WTC11 (cell line): ENCODE measurements at regions not wholly inside any gene's neighbourhood (a gene's known extent, or its start where the extent isn't known, plus 50 kb on each side); places are given as distances from the start of the nearest gene placed in this dataset.

Experiments used
- ATAC-seq: fragments of 200-7000 bp; cut with Tn5 transposase; 2 replicates; pipeline ENCODE4 v1.10.0; 2021; ENCODE audit warnings: mild to moderate bottlenecking, moderate library complexity
- CTCF ChIA-PET: fragments of 300-600 bp; sonication (Branson Sonifier 250); formaldehyde crosslinking; loops from one replicate; lab custom pipeline; 2021; ENCODE audit warnings: antibody characterized with exemption; lab: Charles Lee
- POLR2A ChIA-PET: fragments of 350-600 bp; sonication (Branson Sonifier 250); formaldehyde crosslinking; loops from one replicate; lab custom pipeline; 2021; ENCODE audit warnings: antibody characterized with exemption; lab: Charles Lee
- DNase-seq: peaks from one replicate; pipeline ENCODE4 v3.0.0; 2021; ENCODE audit warnings: low spot score
- H3K27ac Mint-ChIP-seq: 2 replicates; pipeline ENCODE4 v1.8.0; 2021; ENCODE audit warnings: mixed read lengths
- H3K27me3 Mint-ChIP-seq: 2 replicates; pipeline ENCODE4 v1.8.0; 2021; ENCODE audit warnings: low read depth, mild to moderate bottlenecking, moderate library complexity, mixed read lengths
- H3K36me3 Mint-ChIP-seq: 2 replicates; pipeline ENCODE4 v1.8.0; 2021; ENCODE audit warnings: mixed read lengths
- H3K4me1 Mint-ChIP-seq: 2 replicates; pipeline ENCODE4 v1.8.0; 2022; ENCODE audit warnings: mixed read lengths
- H3K4me3 Mint-ChIP-seq: 2 replicates; pipeline ENCODE4 v1.8.0; 2021; ENCODE audit warnings: mild to moderate bottlenecking, moderate library complexity, mixed read lengths
- H3K9me3 Mint-ChIP-seq: 2 replicates; pipeline ENCODE4 v1.8.0; 2021; ENCODE audit warnings: mixed read lengths
- ATF1 ChIP-seq: sonication (generic); formaldehyde crosslinking; IDR thresholded peaks from 2 replicates; pipeline ENCODE4 v1.8.1; 2023; ENCODE audit warnings: mild to moderate bottlenecking, moderate library complexity, missing genetic modification reagents
- ATF6 ChIP-seq: sonication (generic); formaldehyde crosslinking; IDR thresholded peaks from 2 replicates; pipeline ENCODE4 v1.8.1; 2023; ENCODE audit warnings: mild to moderate bottlenecking, missing genetic modification reagents
- CBFB ChIP-seq: sonication (generic); formaldehyde crosslinking; IDR thresholded peaks from 2 replicates; pipeline ENCODE4 v1.8.1; 2022; ENCODE audit warnings: mild to moderate bottlenecking, low read depth, missing genetic modification reagents
- GABPB1 ChIP-seq: sonication (generic); formaldehyde crosslinking; IDR thresholded peaks from 2 replicates; pipeline ENCODE4 v1.8.1; 2023; ENCODE audit warnings: mild to moderate bottlenecking, missing genetic modification reagents
- GTF2I ChIP-seq: fragments of 250-450 bp; sonication (Bioruptor Pico); conservative IDR thresholded peaks from 2 replicates; pipeline ENCODE4 v1.4.0; 2021; ENCODE audit warnings: mild to moderate bottlenecking
- HMGA2 ChIP-seq: fragments of 250-450 bp; sonication (Bioruptor Pico); IDR thresholded peaks from 2 replicates; pipeline ENCODE4 v1.4.0; 2021; ENCODE audit warnings: mild to moderate bottlenecking, moderate library complexity
- MYBL2 ChIP-seq: sonication (generic); formaldehyde crosslinking; IDR thresholded peaks from 2 replicates; pipeline ENCODE4 v1.8.1; 2023; ENCODE audit warnings: mild to moderate bottlenecking, moderate library complexity, missing genetic modification reagents
- OVOL2 ChIP-seq: fragments of 250-450 bp; sonication (Bioruptor Pico); IDR thresholded peaks from 2 replicates; pipeline ENCODE4 v1.9.0; 2021; ENCODE audit warnings: mild to moderate bottlenecking, borderline replicate concordance
- RELA ChIP-seq: sonication (generic); formaldehyde crosslinking; IDR thresholded peaks from 2 replicates; pipeline ENCODE4 v1.8.1; 2022; ENCODE audit warnings: missing genetic modification reagents, mild to moderate bottlenecking, borderline replicate concordance
- RORB ChIP-seq: fragments of 250-450 bp; sonication (Bioruptor Pico); IDR thresholded peaks from 2 replicates; pipeline ENCODE4 v1.9.0; 2021; ENCODE audit warnings: mild to moderate bottlenecking
- SOX15 ChIP-seq: fragments of 250-450 bp; sonication (Bioruptor Pico); IDR thresholded peaks from 2 replicates; pipeline ENCODE4 v1.9.0; 2021; ENCODE audit warnings: mild to moderate bottlenecking
- TEAD4 ChIP-seq: sonication (generic); formaldehyde crosslinking; IDR thresholded peaks from 2 replicates; pipeline ENCODE4 v1.8.0; 2022; ENCODE audit warnings: mild to moderate bottlenecking, missing genetic modification reagents
- TP53 ChIP-seq: sonication (generic); formaldehyde crosslinking; IDR thresholded peaks from 2 replicates; pipeline ENCODE4 v1.8.1; 2023; ENCODE audit warnings: mild to moderate bottlenecking, missing genetic modification reagents
- ZBTB21 ChIP-seq: sonication (generic); formaldehyde crosslinking; IDR thresholded peaks from 2 replicates; pipeline ENCODE4 v1.8.1; 2023; ENCODE audit warnings: mild to moderate bottlenecking, missing genetic modification reagents, borderline replicate concordance
- ZNF425 ChIP-seq: fragments of 250-450 bp; sonication (Bioruptor Pico); conservative IDR thresholded peaks from 2 replicates; pipeline ENCODE4 v1.9.0; 2021; ENCODE audit warnings: mild to moderate bottlenecking
- TF ChIP-seq, protein P1 (sequence below): fragments of 250-450 bp; sonication (Bioruptor Pico); IDR thresholded peaks from 2 replicates; pipeline ENCODE4 v1.9.0; 2021; ENCODE audit warnings: mild to moderate bottlenecking
- TF ChIP-seq, protein P2 (sequence below): sonication (generic); formaldehyde crosslinking; IDR thresholded peaks from 2 replicates; pipeline ENCODE4 v1.8.1; 2022; ENCODE audit warnings: missing genetic modification reagents, borderline replicate concordance
- TF ChIP-seq, protein P3 (sequence below): sonication (generic); formaldehyde crosslinking; IDR thresholded peaks from 2 replicates; pipeline ENCODE4 v1.8.1; 2023; ENCODE audit warnings: mild to moderate bottlenecking, missing genetic modification reagents

GRCh38 chr3:43902415-43902814, 211.7 kb downstream of the ABHD5 start (continued):
- TF ChIP-seq ZNF425 (CRISPR knock-in tag) (no peak), RELA (CRISPR knock-in tag) (no peak), OVOL2 (CRISPR knock-in tag) (no peak)

GRCh38 chr3:43905157-43905556, 214.4 kb downstream of the ABHD5 start:
- H3K4me3 Mint-ChIP-seq, result no peak overlapping the region
- ATAC-seq (no peak), DNase-seq (no peak)
- H3K9me3 Mint-ChIP-seq, result peaks cover 3% of the 10 kb centered on the region
- H3K27ac Mint-ChIP-seq, result no peak overlapping the region
- TF ChIP-seq CBFB (CRISPR knock-in tag) (no peak), HMGA2 (CRISPR knock-in tag) (no peak), RORB (CRISPR knock-in tag) (no peak), TEAD4 (CRISPR knock-in tag) (no peak), ATF1 (no peak), GABPB1 (CRISPR knock-in tag) (no peak), SOX15 (CRISPR knock-in tag) (no peak), GTF2I (CRISPR knock-in tag) (no peak), MYBL2 (CRISPR knock-in tag) (no peak), ATF6 (no peak), ZBTB21 (no peak), TP53 (no peak)
- TF ChIP-seq, protein P1, sequence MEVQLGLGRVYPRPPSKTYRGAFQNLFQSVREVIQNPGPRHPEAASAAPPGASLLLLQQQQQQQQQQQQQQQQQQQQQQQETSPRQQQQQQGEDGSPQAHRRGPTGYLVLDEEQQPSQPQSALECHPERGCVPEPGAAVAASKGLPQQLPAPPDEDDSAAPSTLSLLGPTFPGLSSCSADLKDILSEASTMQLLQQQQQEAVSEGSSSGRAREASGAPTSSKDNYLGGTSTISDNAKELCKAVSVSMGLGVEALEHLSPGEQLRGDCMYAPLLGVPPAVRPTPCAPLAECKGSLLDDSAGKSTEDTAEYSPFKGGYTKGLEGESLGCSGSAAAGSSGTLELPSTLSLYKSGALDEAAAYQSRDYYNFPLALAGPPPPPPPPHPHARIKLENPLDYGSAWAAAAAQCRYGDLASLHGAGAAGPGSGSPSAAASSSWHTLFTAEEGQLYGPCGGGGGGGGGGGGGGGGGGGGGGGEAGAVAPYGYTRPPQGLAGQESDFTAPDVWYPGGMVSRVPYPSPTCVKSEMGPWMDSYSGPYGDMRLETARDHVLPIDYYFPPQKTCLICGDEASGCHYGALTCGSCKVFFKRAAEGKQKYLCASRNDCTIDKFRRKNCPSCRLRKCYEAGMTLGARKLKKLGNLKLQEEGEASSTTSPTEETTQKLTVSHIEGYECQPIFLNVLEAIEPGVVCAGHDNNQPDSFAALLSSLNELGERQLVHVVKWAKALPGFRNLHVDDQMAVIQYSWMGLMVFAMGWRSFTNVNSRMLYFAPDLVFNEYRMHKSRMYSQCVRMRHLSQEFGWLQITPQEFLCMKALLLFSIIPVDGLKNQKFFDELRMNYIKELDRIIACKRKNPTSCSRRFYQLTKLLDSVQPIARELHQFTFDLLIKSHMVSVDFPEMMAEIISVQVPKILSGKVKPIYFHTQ (CRISPR knock-in tag), result no peak
- TF ChIP-seq, protein P2, sequence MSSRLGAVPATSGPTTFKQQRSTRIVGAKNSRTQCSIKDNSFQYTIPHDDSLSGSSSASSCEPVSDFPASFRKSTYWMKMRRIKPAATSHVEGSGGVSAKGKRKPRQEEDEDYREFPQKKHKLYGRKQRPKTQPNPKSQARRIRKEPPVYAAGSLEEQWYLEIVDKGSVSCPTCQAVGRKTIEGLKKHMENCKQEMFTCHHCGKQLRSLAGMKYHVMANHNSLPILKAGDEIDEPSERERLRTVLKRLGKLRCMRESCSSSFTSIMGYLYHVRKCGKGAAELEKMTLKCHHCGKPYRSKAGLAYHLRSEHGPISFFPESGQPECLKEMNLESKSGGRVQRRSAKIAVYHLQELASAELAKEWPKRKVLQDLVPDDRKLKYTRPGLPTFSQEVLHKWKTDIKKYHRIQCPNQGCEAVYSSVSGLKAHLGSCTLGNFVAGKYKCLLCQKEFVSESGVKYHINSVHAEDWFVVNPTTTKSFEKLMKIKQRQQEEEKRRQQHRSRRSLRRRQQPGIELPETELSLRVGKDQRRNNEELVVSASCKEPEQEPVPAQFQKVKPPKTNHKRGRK, result no peak
- TF ChIP-seq, protein P3, sequence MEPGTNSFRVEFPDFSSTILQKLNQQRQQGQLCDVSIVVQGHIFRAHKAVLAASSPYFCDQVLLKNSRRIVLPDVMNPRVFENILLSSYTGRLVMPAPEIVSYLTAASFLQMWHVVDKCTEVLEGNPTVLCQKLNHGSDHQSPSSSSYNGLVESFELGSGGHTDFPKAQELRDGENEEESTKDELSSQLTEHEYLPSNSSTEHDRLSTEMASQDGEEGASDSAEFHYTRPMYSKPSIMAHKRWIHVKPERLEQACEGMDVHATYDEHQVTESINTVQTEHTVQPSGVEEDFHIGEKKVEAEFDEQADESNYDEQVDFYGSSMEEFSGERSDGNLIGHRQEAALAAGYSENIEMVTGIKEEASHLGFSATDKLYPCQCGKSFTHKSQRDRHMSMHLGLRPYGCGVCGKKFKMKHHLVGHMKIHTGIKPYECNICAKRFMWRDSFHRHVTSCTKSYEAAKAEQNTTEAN, result no peak
- peaks cover 7% of the 10 kb centered on the region; the same call in 1 of the 2 replicates for H3K27me3 Mint-ChIP-seq
- no peaks in the 10 kb centered on the region for H3K36me3 Mint-ChIP-seq
- CTCF ChIA-PET, result interaction anchor here (0.6 kb wide), 1 partner anchor 21 kb away, joined by 3 read pairs; no protein-coding TSS in a partner anchor
- POLR2A ChIA-PET, result no interaction called here
- no peaks in the 10 kb centered on the region for H3K4me1 Mint-ChIP-seq
